Neural crest cell (in vitro differentiated cells): ENCODE measurements at regions not wholly inside any gene's neighbourhood (a gene's known extent, or its start where the extent isn't known, plus 50 kb on each side); places are given as distances from the start of the nearest gene placed in this dataset.

Experiments
- DNase-seq: peaks from one replicate; pipeline ENCODE4 v3.0.0; 2021; ENCODE audit warnings: low read depth, mixed read lengths, low spot score
- H3K27ac Mint-ChIP-seq: one replicate; pipeline ENCODE4 v1.8.0; 2021; ENCODE audit warnings: mild to moderate bottlenecking, mixed read lengths; ENCODE audit not compliant: unreplicated experiment
- H3K27me3 Mint-ChIP-seq: 2 replicates; pipeline ENCODE4 v1.8.0; 2021; ENCODE audit warnings: low read depth, mild to moderate bottlenecking, mixed read lengths
- H3K36me3 Mint-ChIP-seq: 2 replicates; pipeline ENCODE4 v1.8.0; 2021; ENCODE audit warnings: low read depth, mild to moderate bottlenecking, mixed read lengths
- H3K4me1 Mint-ChIP-seq: 2 replicates; pipeline ENCODE4 v1.8.0; 2021; ENCODE audit warnings: mixed read lengths
- H3K4me3 Mint-ChIP-seq: one replicate; pipeline ENCODE4 v1.8.0; 2021; ENCODE audit warnings: mild to moderate bottlenecking, mixed read lengths
- H3K9me3 Mint-ChIP-seq: 2 replicates; pipeline ENCODE4 v1.8.0; 2021; ENCODE audit warnings: mixed read lengths
- CTCF ChIP-seq: fragments of 200-600 bp; sonication (generic); conservative IDR thresholded peaks from 2 replicates; pipeline ENCODE4 v1.5.0; 2021; ENCODE audit warnings: antibody characterized with exemption, mild to moderate bottlenecking

- Mint-ChIP-seq H3K27ac (no peak overlapping the region), H3K9me3 (no peaks in the 10 kb centered on the region), H3K36me3 (no peaks in the 10 kb centered on the region), H3K27me3 (peaks cover 3% of the 10 kb centered on the region), H3K4me1 (no peaks in the 10 kb centered on the region), H3K4me3 (no peak overlapping the region)
- no peak for DNase-seq
- TF ChIP-seq CTCF = no peak
Observed at GRCh38 chr3:103499967-103500366, 1065.2 kb downstream of the ZPLD1 start.

GRCh38 chr3:103510760-103511159, 1075.9 kb downstream of the ZPLD1 start:
- Mint-ChIP-seq H3K9me3 (peaks cover 7% of the 10 kb centered on the region), H3K36me3 (peaks cover 3% of the 10 kb centered on the region), H3K4me3 (no peak overlapping the region), H3K4me1 (no peaks in the 10 kb centered on the region), H3K27me3 (no peaks in the 10 kb centered on the region), H3K27ac (no peak overlapping the region)
- TF ChIP-seq CTCF = no peak
- no peak for DNase-seq

- TF ChIP-seq CTCF = no peak
- no peak overlapping the region for H3K4me3 Mint-ChIP-seq
- H3K27ac Mint-ChIP-seq = no peak overlapping the region
- H3K27me3 Mint-ChIP-seq = no peaks in the 10 kb centered on the region
- no peaks in the 10 kb centered on the region for H3K36me3 Mint-ChIP-seq
- peaks cover 3% of the 10 kb centered on the region for H3K9me3 Mint-ChIP-seq
- no peak for DNase-seq
- H3K4me1 Mint-ChIP-seq = no peaks in the 10 kb centered on the region
Observed at GRCh38 chr3:103511891-103512290, 1077.1 kb downstream of the ZPLD1 start.

GRCh38 chr3:103512595-103512994, 1077.8 kb downstream of the ZPLD1 start:
- no peak for DNase-seq
- peaks cover 6% of the 10 kb centered on the region for H3K9me3 Mint-ChIP-seq
- TF ChIP-seq CTCF = no peak
- no peaks in the 10 kb centered on the region for H3K27me3 Mint-ChIP-seq
- H3K27ac Mint-ChIP-seq = no peak overlapping the region
- H3K4me3 Mint-ChIP-seq = no peak overlapping the region
- H3K36me3 Mint-ChIP-seq = no peaks in the 10 kb centered on the region
- no peaks in the 10 kb centered on the region for H3K4me1 Mint-ChIP-seq

- TF ChIP-seq CTCF = no peak
- no peak for DNase-seq
- H3K9me3 Mint-ChIP-seq = peaks cover 6% of the 10 kb centered on the region
- no peaks in the 10 kb centered on the region for H3K27me3 Mint-ChIP-seq
- no peak overlapping the region for H3K4me3 Mint-ChIP-seq
- no peaks in the 10 kb centered on the region for H3K36me3 Mint-ChIP-seq
- H3K27ac Mint-ChIP-seq = no peak overlapping the region
- no peaks in the 10 kb centered on the region for H3K4me1 Mint-ChIP-seq
Observed at GRCh38 chr3:103513003-103513402, 1078.2 kb downstream of the ZPLD1 start.

GRCh38 chr3:103515116-103515515, 1080.3 kb downstream of the ZPLD1 start:
- TF ChIP-seq CTCF = no peak
- Mint-ChIP-seq H3K4me1 (no peaks in the 10 kb centered on the region), H3K4me3 (no peak overlapping the region), H3K9me3 (peaks cover 8% of the 10 kb centered on the region), H3K36me3 (no peaks in the 10 kb centered on the region), H3K27me3 (no peaks in the 10 kb centered on the region), H3K27ac (no peak overlapping the region)
- no peak for DNase-seq
